SU-DHL-6 (cell line): ENCODE measurements at regions not wholly inside any gene's neighbourhood (a gene's known extent, or its start where the extent isn't known, plus 50 kb on each side); places are given as distances from the start of the nearest gene placed in this dataset.

ENCODE experiments used
- H2AFZ ChIP-seq: fragments of 200-600 bp; sonication (generic); 2 replicates; pipeline ENCODE4 v1.6.1; 2014; ENCODE audit warnings: low read depth, mild to moderate bottlenecking, moderate library complexity, mixed read lengths, antibody characterized with exemption, low read length; ENCODE audit not compliant: severe bottlenecking
- H3F3A ChIP-seq: fragments of 200-600 bp; shearing (Covaris generic); 2 replicates; pipeline ENCODE4 v1.6.0; 2016; ENCODE audit warnings: antibody characterized with exemption, mild to moderate bottlenecking; ENCODE audit not compliant: insufficient read depth
- H3K27ac ChIP-seq: fragments of 200-600 bp; sonication (generic); 2 replicates; pipeline ENCODE4 v1.5.1; 2016; ENCODE audit warnings: low read depth, mild to moderate bottlenecking, low read length, moderate library complexity, mixed read lengths
- H3K27me3 ChIP-seq: fragments of 200-600 bp; sonication (generic), shearing (Covaris generic); 2 replicates; pipeline ENCODE4 v1.6.0; 2014; ENCODE audit warnings: mild to moderate bottlenecking, low read length
- H3K36me3 ChIP-seq: fragments of 200-600 bp; sonication (generic); 2 replicates; pipeline ENCODE4 v1.6.1; 2014; ENCODE audit warnings: mild to moderate bottlenecking, low read length, mixed read lengths
- H3K4me2 ChIP-seq: fragments of 300-600, 200-600 bp; shearing (Covaris generic), sonication (generic); 2 replicates; pipeline ENCODE4 v1.6.0; 2014; ENCODE audit warnings: low read length, low read depth, mild to moderate bottlenecking; ENCODE audit not compliant: poor library complexity, severe bottlenecking
- H3K4me3 ChIP-seq: fragments of 200-600 bp; sonication (generic); 2 replicates; pipeline ENCODE4 v1.5.1; 2014; ENCODE audit warnings: antibody characterized with exemption, low read length, mild to moderate bottlenecking, mixed read lengths; ENCODE audit not compliant: insufficient read depth, poor library complexity, severe bottlenecking
- H3K79me2 ChIP-seq: fragments of 200-600 bp; sonication (generic); 2 replicates; pipeline ENCODE4 v1.6.1; 2014; ENCODE audit warnings: mild to moderate bottlenecking, low read length, moderate library complexity; ENCODE audit not compliant: insufficient read depth
- H3K9ac ChIP-seq: fragments of 200-600 bp; sonication (generic); 2 replicates; pipeline ENCODE4 v1.7.0; 2014; ENCODE audit warnings: mild to moderate bottlenecking, low read length
- H3K9me2 ChIP-seq: fragments of 200-600 bp; sonication (generic); replicated peaks from 2 replicates; pipeline ENCODE4 v1.6.1; 2014; ENCODE audit warnings: low read length; ENCODE audit not compliant: insufficient read depth
- H3K9me3 ChIP-seq: fragments of 200-600 bp; sonication (generic); 2 replicates; pipeline ENCODE4 v1.6.1; 2014; ENCODE audit warnings: low read length, mixed read lengths; ENCODE audit not compliant: insufficient read depth
- H4K20me1 ChIP-seq: fragments of 200-600 bp; sonication (generic); 2 replicates; pipeline ENCODE4 v1.6.1; 2014; ENCODE audit warnings: low read depth, mild to moderate bottlenecking, antibody characterized with exemption, low read length, moderate library complexity, mixed read lengths
- EZH2phosphoT487 ChIP-seq: fragments of 200-600 bp; sonication (generic), shearing (Covaris generic); conservative IDR thresholded peaks from 2 replicates; pipeline ENCODE4 v1.6.1; 2018; ENCODE audit warnings: mild to moderate bottlenecking, antibody characterized with exemption, low read length, moderate library complexity, mixed read lengths
- TF ChIP-seq, protein P1 (sequence below): fragments of 200-600 bp; sonication (generic); IDR thresholded peaks from one replicate; pipeline ENCODE4 v1.5.1; 2017; ENCODE audit warnings: antibody characterized with exemption, mild to moderate bottlenecking, low read length, moderate library complexity; ENCODE audit not compliant: insufficient read depth, poor library complexity, severe bottlenecking

DNA sequence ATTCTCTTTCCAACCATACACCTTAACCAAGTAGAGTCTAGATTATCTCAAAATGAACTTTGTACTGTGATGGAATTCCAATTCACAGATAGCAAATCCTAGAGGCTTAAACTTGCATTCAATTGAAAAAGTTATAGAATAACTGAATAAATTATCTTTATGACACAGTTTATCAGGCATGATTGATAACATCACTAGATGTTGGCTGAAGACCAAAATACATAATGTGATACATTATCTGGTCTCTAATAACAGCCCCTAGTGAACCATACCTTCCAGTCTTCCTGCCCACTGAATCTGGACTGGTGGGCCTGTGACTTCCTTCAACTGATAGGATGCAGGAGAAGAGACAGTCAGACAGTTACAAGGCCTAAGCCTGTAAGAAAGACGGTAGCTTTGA is 165.2 kb upstream of the CMC1 start:
- no peaks in the 10 kb centered on the region for H4K20me1 ChIP-seq
- TF ChIP-seq, protein P1, sequence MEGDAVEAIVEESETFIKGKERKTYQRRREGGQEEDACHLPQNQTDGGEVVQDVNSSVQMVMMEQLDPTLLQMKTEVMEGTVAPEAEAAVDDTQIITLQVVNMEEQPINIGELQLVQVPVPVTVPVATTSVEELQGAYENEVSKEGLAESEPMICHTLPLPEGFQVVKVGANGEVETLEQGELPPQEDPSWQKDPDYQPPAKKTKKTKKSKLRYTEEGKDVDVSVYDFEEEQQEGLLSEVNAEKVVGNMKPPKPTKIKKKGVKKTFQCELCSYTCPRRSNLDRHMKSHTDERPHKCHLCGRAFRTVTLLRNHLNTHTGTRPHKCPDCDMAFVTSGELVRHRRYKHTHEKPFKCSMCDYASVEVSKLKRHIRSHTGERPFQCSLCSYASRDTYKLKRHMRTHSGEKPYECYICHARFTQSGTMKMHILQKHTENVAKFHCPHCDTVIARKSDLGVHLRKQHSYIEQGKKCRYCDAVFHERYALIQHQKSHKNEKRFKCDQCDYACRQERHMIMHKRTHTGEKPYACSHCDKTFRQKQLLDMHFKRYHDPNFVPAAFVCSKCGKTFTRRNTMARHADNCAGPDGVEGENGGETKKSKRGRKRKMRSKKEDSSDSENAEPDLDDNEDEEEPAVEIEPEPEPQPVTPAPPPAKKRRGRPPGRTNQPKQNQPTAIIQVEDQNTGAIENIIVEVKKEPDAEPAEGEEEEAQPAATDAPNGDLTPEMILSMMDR, result no peak
- no peak for TF ChIP-seq EZH2phosphoT487
- no peaks in the 10 kb centered on the region for H3K79me2 ChIP-seq
- no peaks in the 10 kb centered on the region for H3K27me3 ChIP-seq
- no peak overlapping the region for H3K4me3 ChIP-seq
- no peaks in the 10 kb centered on the region for H3K9me3 ChIP-seq
- H3F3A ChIP-seq, result no peaks in the 10 kb centered on the region
- H3K9me2 ChIP-seq, result no peaks in the 10 kb centered on the region
- no peak overlapping the region for H3K27ac ChIP-seq
- no peak overlapping the region for H2AFZ ChIP-seq
- H3K4me2 ChIP-seq, result no peak overlapping the region
- no peaks in the 10 kb centered on the region for H3K36me3 ChIP-seq
- H3K9ac ChIP-seq, result no peak overlapping the region

DNA sequence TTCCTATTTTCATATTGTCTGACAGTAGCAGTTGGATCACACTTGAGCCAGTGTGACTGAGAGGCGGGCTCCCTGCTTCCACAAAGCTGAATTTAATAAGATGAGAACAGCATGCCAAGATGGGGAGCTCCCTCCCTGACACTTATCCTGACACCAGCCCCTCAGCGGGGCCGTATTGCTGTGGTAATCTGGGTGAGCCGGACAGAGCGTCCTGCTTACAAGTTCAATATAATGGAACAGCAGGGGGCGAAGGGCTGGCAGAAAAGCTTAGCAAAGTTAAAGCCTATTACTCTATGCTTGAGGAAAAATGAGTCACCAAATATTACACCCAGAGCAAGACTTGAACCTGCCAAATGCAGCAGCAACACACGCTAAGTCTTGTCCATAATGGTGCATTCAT is 163.8 kb upstream of the CMC1 start:
- Histone ChIP-seq H4K20me1 (no peaks in the 10 kb centered on the region), H3F3A (no peaks in the 10 kb centered on the region), H3K79me2 (no peaks in the 10 kb centered on the region), H3K27me3 (no peaks in the 10 kb centered on the region), H3K4me2 (no peak overlapping the region), H3K9me2 (no peaks in the 10 kb centered on the region), H3K36me3 (no peaks in the 10 kb centered on the region), H3K4me3 (no peak overlapping the region), H3K27ac (no peak overlapping the region), H3K9me3 (no peaks in the 10 kb centered on the region), H2AFZ (no peak overlapping the region), H3K9ac (no peak overlapping the region)
- no peak for TF ChIP-seq EZH2phosphoT487
- TF ChIP-seq, protein P1, result no peak

DNA sequence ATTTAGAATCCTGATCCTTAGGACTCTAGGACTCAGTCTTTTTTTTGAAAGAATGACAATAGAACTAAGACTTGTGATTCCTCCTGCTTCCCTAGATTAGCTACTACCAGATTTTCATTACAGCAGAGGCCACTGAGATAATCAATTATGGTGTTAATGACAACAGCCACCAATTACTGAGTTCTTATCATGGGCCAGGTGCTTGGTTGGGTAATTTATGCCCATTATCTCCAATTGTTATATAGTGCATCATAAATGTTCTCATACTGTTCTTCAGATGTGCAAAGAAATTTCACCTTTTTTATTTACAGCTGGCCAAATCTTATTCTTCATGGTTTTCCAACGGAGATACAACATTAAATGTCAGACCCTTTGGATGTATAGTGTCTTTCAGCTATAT is 162.9 kb upstream of the CMC1 start:
- H3K79me2 ChIP-seq, result no peaks in the 10 kb centered on the region
- H3K4me2 ChIP-seq, result no peak overlapping the region
- no peaks in the 10 kb centered on the region for H4K20me1 ChIP-seq
- H3K9me2 ChIP-seq, result no peaks in the 10 kb centered on the region
- H3K27ac ChIP-seq, result no peak overlapping the region
- no peaks in the 10 kb centered on the region for H3K27me3 ChIP-seq
- no peaks in the 10 kb centered on the region for H3K36me3 ChIP-seq
- no peak overlapping the region for H2AFZ ChIP-seq
- TF ChIP-seq EZH2phosphoT487, result no peak
- TF ChIP-seq, protein P1, result no peak
- H3K9me3 ChIP-seq, result no peaks in the 10 kb centered on the region
- no peak overlapping the region for H3K4me3 ChIP-seq
- H3K9ac ChIP-seq, result no peak overlapping the region
- H3F3A ChIP-seq, result no peaks in the 10 kb centered on the region

DNA sequence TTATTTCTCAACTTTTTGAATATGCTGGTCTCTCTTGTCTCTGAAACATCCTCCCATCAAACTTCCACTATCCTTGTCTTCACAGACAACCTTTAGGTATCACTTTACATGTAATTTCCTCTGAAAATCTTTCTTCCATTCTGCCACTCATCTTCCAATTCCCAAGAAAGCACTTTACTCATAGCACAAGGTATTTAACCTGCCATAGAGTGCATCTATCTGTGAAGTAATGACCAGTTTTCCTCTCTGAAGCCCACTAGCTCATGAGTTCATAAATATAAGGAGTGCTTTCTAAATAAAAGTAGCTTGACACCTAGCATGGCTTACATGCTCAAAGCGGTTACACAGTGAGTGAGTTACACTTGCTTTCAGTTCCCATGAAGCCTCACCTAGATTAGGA is 160.7 kb upstream of the CMC1 start:
- TF ChIP-seq, protein P1, result no peak
- no peak for TF ChIP-seq EZH2phosphoT487
- Histone ChIP-seq H3K4me3 (no peak overlapping the region), H3F3A (no peaks in the 10 kb centered on the region), H3K36me3 (no peaks in the 10 kb centered on the region), H3K4me2 (no peak overlapping the region), H4K20me1 (no peaks in the 10 kb centered on the region), H3K27me3 (no peaks in the 10 kb centered on the region), H2AFZ (no peak overlapping the region), H3K27ac (no peak overlapping the region), H3K9ac (no peak overlapping the region), H3K79me2 (no peaks in the 10 kb centered on the region), H3K9me2 (no peaks in the 10 kb centered on the region), H3K9me3 (no peaks in the 10 kb centered on the region)
